ENCODE measurements at regions not wholly inside any gene's neighbourhood (a gene's known extent, or its start where the extent isn't known, plus 50 kb on each side); places are given as distances from the start of the nearest gene placed in this dataset.

DNA sequence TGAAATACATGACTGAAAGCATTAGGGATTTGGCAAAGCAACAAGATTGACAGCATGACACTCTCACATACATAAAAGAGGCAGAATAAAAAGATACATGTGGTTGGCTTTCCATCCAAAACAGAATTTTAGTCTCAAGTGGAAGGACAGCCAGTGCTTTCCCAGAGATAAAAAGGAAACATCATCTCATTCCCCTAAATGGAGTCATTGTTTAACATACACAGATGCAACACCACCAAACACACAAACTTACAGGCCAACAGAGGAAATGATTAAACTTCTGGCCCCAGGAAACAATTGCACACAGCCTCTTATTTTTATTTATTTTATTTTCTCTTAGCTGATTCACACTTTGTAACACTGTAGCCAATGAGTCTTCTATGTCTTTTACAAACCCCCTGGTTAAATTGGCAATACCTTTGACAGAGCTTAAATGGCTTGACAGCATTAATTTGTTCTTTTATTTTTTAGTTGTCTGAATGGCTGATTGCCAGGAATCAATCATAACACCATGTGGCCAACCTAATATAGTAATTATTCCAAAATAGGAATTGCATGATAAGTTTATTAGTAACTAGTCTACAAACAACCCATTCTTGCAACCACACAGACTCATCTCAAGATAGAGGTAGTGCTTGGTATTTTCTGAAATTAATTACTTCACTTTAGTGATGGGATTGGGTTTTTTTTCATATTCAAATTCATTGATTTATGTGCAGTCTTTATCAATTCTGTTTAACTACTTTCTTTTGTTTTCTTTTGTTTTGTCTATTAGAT, 190.5 kb downstream of the RND3 start:
- no peaks in the 10 kb centered on the region for H3K27me3 ChIP-seq
- intact Hi-C loops (cut with DNase I; ENCODE audit: low total_unique reads) (no loop called here), in situ Hi-C loops (cut with MboI; ENCODE audit: low pct_ligation_motif_present in 1 of 4, low pct_unique_long_range_greater_than_20kb in 1 of 4, low sequenced_read_pairs in 3 of 4) (no loop called here)
- no peak for TF ChIP-seq EP300 (IDR thresholded peaks at IDR 0.05; ENCODE audit: low read depth)
- TF ChIP-seq POLR2A (IDR thresholded peaks at IDR 0.05): no peak
- no peak for TF ChIP-seq POLR2AphosphoS5 (IDR thresholded peaks at IDR 0.05)
- TF ChIP-seq, protein P1, sequence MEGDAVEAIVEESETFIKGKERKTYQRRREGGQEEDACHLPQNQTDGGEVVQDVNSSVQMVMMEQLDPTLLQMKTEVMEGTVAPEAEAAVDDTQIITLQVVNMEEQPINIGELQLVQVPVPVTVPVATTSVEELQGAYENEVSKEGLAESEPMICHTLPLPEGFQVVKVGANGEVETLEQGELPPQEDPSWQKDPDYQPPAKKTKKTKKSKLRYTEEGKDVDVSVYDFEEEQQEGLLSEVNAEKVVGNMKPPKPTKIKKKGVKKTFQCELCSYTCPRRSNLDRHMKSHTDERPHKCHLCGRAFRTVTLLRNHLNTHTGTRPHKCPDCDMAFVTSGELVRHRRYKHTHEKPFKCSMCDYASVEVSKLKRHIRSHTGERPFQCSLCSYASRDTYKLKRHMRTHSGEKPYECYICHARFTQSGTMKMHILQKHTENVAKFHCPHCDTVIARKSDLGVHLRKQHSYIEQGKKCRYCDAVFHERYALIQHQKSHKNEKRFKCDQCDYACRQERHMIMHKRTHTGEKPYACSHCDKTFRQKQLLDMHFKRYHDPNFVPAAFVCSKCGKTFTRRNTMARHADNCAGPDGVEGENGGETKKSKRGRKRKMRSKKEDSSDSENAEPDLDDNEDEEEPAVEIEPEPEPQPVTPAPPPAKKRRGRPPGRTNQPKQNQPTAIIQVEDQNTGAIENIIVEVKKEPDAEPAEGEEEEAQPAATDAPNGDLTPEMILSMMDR (IDR thresholded peaks at IDR 0.05): no peak
- H3K9me3 ChIP-seq: no peaks in the 10 kb centered on the region
- H3K4me3 ChIP-seq: no peak overlapping the region
- no peak for DNase-seq
- H3K36me3 ChIP-seq: no peaks in the 10 kb centered on the region
- peaks cover 0 to 9% (median 0%) of the 10 kb centered on the region in 4 donors for H3K4me1 ChIP-seq
- no peak overlapping the region for H3K27ac ChIP-seq

DNA sequence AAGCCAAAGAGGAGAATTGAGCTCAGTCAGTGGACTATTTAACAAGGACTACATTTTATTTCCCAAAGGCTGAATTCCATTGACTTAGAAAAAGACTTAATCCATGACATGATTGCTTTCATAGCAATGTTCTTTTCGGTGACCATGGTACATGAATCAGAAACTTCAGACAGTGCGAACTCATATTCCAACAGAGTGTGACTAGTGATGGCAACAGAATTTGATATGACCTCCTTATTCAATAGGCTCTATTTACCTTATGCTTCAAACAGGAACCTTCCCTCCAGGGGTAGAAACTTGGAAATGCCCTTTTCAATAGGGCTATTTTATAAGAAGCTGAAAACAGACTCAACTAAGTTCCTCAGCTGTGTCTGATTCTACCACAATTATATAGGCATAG, 191.9 kb downstream of the RND3 start:
- Histone ChIP-seq H3K27me3 (no peaks in the 10 kb centered on the region), H3K27ac (no peak overlapping the region), H3K9me3 (no peaks in the 10 kb centered on the region), H3K4me3 (no peak overlapping the region), H3K4me1 (peaks cover 0 to 9% (median 0%) of the 10 kb centered on the region in 4 donors), H3K36me3 (no peaks in the 10 kb centered on the region)
- TF ChIP-seq, protein P1 (IDR thresholded peaks at IDR 0.05): no peak
- TF ChIP-seq POLR2AphosphoS5 (IDR thresholded peaks at IDR 0.05) (no peak), EP300 (IDR thresholded peaks at IDR 0.05; ENCODE audit: low read depth) (no peak), POLR2A (IDR thresholded peaks at IDR 0.05) (no peak)
- no peak for DNase-seq
- 84 to 89% methylated on average over 2 of the region's 2 CpGs for WGBS, 2 donors (ENCODE audit: low coverage in 1 of 2)
- in situ Hi-C loops (cut with MboI; ENCODE audit: low pct_ligation_motif_present in 1 of 4, low pct_unique_long_range_greater_than_20kb in 1 of 4, low sequenced_read_pairs in 3 of 4): no loop called here
- intact Hi-C loops (cut with DNase I; ENCODE audit: low total_unique reads): no loop called here

DNA sequence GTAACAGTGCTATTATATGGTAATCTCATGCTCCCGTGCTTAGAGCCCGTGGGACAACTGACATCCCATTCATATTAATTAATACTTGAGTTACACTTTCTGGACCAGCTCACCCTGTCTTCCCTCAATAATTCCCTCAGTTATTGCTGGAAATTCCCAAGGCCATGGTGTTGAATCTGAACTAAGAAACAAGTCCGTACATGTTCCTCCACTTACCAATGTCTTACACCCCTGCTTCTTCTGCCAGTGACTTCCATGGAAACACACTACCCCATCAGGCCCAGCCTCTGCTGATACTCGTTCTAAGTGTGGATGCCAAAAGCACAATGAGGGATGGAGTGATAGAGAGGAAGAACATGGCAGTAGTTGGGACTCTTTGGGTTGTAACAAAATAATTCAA, 193.7 kb downstream of the RND3 start:
- WGBS, 2 donors (ENCODE audit: low coverage in 1 of 2): 81 to 92% methylated on average over 2 to 4 of the region's 4 CpGs
- no peak for DNase-seq
- no peaks in the 10 kb centered on the region for H3K36me3 ChIP-seq
- no peaks in the 10 kb centered on the region for H3K9me3 ChIP-seq
- peaks cover 0 to 9% (median 0%) of the 10 kb centered on the region in 4 donors for H3K4me1 ChIP-seq
- no peak overlapping the region for H3K4me3 ChIP-seq
- TF ChIP-seq, protein P1 (IDR thresholded peaks at IDR 0.05): no peak
- TF ChIP-seq POLR2A (IDR thresholded peaks at IDR 0.05) (no peak), POLR2AphosphoS5 (IDR thresholded peaks at IDR 0.05) (no peak)
- H3K27me3 ChIP-seq: no peaks in the 10 kb centered on the region
- intact Hi-C loops (cut with DNase I; ENCODE audit: low total_unique reads): no loop called here
- H3K27ac ChIP-seq: no peak overlapping the region
- in situ Hi-C loops (cut with MboI; ENCODE audit: low pct_ligation_motif_present in 1 of 4, low pct_unique_long_range_greater_than_20kb in 1 of 4, low sequenced_read_pairs in 3 of 4): no loop called here

DNA sequence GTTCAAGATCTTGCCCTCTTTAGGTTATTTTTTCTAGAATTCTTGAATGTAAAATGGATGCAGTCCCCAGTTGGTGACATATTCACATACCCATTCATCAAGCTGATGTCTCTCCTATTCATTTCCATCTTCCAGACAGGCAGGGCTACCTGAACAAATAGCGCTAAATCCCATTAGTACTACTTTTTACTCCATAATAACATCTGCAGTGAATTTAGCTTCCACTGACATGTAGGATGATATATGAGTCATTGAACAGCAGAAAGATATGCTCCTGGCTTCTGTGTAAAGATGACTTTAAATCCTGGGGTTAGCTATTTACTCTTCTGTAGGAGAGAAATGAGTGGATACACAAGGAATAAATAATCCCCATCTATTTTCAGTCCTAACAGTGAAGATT, 194.7 kb downstream of the RND3 start:
- Histone ChIP-seq H3K4me3 (no peak overlapping the region), H3K36me3 (no peaks in the 10 kb centered on the region), H3K9me3 (no peaks in the 10 kb centered on the region), H3K27me3 (no peaks in the 10 kb centered on the region), H3K27ac (no peak overlapping the region), H3K4me1 (peaks cover 0 to 9% (median 0%) of the 10 kb centered on the region in 4 donors)
- WGBS, 2 donors (ENCODE audit: low coverage in 1 of 2): 90 to 100% methylated on average over 1 of the region's 1 CpG
- TF ChIP-seq POLR2AphosphoS5 (IDR thresholded peaks at IDR 0.05) (no peak), EP300 (IDR thresholded peaks at IDR 0.05; ENCODE audit: low read depth) (no peak), POLR2A (IDR thresholded peaks at IDR 0.05) (no peak)
- TF ChIP-seq, protein P1 (IDR thresholded peaks at IDR 0.05): no peak
- in situ Hi-C loops (cut with MboI; ENCODE audit: low pct_ligation_motif_present in 1 of 4, low pct_unique_long_range_greater_than_20kb in 1 of 4, low sequenced_read_pairs in 3 of 4): no loop called here
- no peak for DNase-seq
- intact Hi-C loops (cut with DNase I; ENCODE audit: low total_unique reads): no loop called here
